ENCODE measurements at regions not wholly inside any gene's neighbourhood (a gene's known extent, or its start where the extent isn't known, plus 50 kb on each side); places are given as distances from the start of the nearest gene placed in this dataset.

DNA sequence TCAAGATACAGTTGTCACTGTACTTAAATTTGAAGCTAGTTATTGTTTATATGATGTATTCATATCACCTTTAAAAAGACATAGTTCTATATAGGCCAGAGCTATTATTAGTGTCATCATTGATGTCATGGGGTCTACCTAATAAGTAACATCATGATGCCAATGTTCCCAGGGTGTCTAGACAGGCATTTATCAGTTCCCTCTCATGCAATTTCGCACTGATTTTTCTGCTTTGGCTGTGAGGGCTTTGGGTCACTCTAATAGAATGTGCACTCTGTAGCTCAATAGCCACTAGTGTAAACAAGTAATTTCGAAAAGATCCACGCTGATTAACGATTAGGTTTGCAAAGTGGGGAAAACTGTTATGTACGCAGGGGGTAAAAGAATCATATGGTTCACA is 1651.3 kb downstream of the SLITRK5 start:
- no peak for TF ChIP-seq EZH2 (IDR thresholded peaks at IDR 0.05)
- no peak for TF ChIP-seq POLR2AphosphoS5 (IDR thresholded peaks at IDR 0.05; ENCODE audit: borderline replicate concordance, low read depth, low read length)
